Spleen (tissue), 7 donors: ENCODE measurements at regions not wholly inside any gene's neighbourhood (a gene's known extent, or its start where the extent isn't known, plus 50 kb on each side); places are given as distances from the start of the nearest gene placed in this dataset.

Experiments
- POLR2A ChIP-seq, 3 donors: fragments of 450-650 bp; IDR thresholded peaks; one replicate each; pipeline ENCODE4 v1.5.1; 2017; ENCODE audit warnings: antibody characterized with exemption in 3 of 3, mild to moderate bottlenecking in 1 of 3
- POLR2AphosphoS5 ChIP-seq, 3 donors: sonication (generic); formaldehyde crosslinking; IDR thresholded peaks; one replicate each; pipeline ENCODE4 v1.5.1; 2017; ENCODE audit warnings: antibody characterized with exemption in 3 of 3
- TF ChIP-seq, protein P1 (sequence below), 11 experiments: fragments of 200-600 bp in 7 of 11; fragments of 450-650 bp in 4 of 11; sonication (generic) in 4 of 11; IDR thresholded peaks in 8 of 11; conservative IDR thresholded peaks in 3 of 11; 1 replicate in 7 of 11; 2 replicates in 4 of 11; pipeline versions ENCODE4 v1.4.0 to v1.8.0; 2016 to 2021; ENCODE audit warnings: antibody characterized with exemption in 11 of 11, inconsistent platforms in 4 of 11, mild to moderate bottlenecking in 1 of 11
- donor health status: DM: no; HTN: no; CAD: no; lungs with moderate emphysema.
- donor health status: DM: no; HTN: no; CAD: no.
- donor health status: DM: no; HTN: no; CAD: no.

DNA sequence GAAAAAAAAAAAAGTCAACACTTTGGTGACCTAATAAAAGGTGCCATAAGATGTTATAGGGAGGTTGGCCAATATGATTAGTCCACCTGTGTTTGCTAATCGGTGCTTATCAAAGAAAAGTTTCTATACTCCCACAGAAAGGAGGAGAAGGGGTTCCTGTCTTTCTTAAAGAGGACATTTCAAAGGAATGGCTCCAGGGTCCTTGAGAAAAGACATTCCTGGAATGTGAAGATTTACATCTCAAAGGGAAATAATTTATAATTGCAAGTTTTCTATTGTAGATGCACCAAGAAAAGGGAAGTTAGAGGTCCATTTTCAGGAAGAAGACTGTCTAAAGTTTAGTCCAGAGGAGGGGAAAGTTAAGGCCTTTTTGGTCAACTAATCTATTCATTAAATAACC is 715.3 kb downstream of the NXPH1 start:
- TF ChIP-seq, protein P1, sequence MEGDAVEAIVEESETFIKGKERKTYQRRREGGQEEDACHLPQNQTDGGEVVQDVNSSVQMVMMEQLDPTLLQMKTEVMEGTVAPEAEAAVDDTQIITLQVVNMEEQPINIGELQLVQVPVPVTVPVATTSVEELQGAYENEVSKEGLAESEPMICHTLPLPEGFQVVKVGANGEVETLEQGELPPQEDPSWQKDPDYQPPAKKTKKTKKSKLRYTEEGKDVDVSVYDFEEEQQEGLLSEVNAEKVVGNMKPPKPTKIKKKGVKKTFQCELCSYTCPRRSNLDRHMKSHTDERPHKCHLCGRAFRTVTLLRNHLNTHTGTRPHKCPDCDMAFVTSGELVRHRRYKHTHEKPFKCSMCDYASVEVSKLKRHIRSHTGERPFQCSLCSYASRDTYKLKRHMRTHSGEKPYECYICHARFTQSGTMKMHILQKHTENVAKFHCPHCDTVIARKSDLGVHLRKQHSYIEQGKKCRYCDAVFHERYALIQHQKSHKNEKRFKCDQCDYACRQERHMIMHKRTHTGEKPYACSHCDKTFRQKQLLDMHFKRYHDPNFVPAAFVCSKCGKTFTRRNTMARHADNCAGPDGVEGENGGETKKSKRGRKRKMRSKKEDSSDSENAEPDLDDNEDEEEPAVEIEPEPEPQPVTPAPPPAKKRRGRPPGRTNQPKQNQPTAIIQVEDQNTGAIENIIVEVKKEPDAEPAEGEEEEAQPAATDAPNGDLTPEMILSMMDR (IDR thresholded peaks at IDR 0.05 in 8 of 11, conservative IDR thresholded peaks at IDR 0.05 in 3 of 11), result no peak
- TF ChIP-seq POLR2A (IDR thresholded peaks at IDR 0.05) (no peak), POLR2AphosphoS5 (IDR thresholded peaks at IDR 0.05) (no peak)
